ENCODE measurements at regions not wholly inside any gene's neighbourhood (a gene's known extent, or its start where the extent isn't known, plus 50 kb on each side); places are given as distances from the start of the nearest gene placed in this dataset.

DNA sequence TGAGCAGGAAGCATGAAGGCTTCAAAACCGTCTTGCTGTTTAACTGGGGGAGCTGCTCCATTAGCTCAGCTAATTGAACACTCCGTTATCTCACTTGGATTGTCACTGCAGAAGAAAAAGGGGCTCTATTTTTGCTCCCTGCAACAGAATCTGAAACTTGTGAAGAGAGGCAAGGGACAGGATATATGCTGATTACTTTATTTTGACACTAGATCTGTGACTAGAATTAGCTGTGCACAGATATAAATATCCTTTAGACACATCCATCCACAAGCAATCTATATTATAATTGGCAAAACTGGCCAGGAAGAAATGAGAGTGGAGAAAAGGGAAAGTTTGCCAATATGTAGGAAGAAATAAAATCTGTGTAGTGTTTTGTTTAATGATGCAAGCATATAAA, 700.1 kb upstream of the CHAC2 start:
- in situ Hi-C loops (cut with MboI; ENCODE audit: low sequenced_read_pairs in 4 of 4): no loop called here

DNA sequence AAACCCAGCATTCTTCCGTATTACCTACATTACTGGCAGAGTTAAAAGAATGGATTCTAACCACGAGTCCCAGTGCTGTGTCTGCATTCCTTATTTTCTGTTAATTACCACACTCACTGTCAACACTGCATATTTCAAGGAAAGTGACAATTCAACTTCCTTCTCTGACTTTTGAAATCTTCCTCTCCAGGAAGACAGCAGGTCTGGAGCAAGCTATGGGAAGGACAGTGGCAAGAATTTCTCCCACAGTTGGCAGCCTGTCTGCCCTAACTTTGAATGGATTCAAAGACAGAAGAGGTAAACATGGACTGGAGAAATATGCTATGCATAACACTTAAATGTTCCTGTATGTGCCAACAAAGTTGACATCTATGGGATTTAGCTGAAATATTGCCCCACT, 700.5 kb upstream of the CHAC2 start:
- H3K4me3 ChIP-seq: no peak overlapping the region
- no peak for DNase-seq
- no peaks in the 10 kb centered on the region for H3K36me3 ChIP-seq
- H3K27ac ChIP-seq: no peak overlapping the region
- no peak for TF ChIP-seq POLR2A (IDR thresholded peaks at IDR 0.05)
- TF ChIP-seq, protein P1, sequence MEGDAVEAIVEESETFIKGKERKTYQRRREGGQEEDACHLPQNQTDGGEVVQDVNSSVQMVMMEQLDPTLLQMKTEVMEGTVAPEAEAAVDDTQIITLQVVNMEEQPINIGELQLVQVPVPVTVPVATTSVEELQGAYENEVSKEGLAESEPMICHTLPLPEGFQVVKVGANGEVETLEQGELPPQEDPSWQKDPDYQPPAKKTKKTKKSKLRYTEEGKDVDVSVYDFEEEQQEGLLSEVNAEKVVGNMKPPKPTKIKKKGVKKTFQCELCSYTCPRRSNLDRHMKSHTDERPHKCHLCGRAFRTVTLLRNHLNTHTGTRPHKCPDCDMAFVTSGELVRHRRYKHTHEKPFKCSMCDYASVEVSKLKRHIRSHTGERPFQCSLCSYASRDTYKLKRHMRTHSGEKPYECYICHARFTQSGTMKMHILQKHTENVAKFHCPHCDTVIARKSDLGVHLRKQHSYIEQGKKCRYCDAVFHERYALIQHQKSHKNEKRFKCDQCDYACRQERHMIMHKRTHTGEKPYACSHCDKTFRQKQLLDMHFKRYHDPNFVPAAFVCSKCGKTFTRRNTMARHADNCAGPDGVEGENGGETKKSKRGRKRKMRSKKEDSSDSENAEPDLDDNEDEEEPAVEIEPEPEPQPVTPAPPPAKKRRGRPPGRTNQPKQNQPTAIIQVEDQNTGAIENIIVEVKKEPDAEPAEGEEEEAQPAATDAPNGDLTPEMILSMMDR (IDR thresholded peaks at IDR 0.05 in 4 of 5, conservative IDR thresholded peaks at IDR 0.05 in 1 of 5): no peak
- intact Hi-C loops (cut with DNase I; ENCODE audit: low total_unique reads): no loop called here
- no peaks in the 10 kb centered on the region for H3K9me3 ChIP-seq
- H3K27me3 ChIP-seq: no peaks in the 10 kb centered on the region
- no peak for ATAC-seq
- in situ Hi-C loops (cut with MboI; ENCODE audit: low sequenced_read_pairs in 4 of 4): no loop called here
- H3K4me1 ChIP-seq: no peaks in the 10 kb centered on the region

More for the DNA sequence above, 700.1 kb upstream of the CHAC2 start:
- Histone ChIP-seq H3K36me3 (no peaks in the 10 kb centered on the region), H3K27ac (no peak overlapping the region), H3K4me3 (no peak overlapping the region), H3K9me3 (no peaks in the 10 kb centered on the region), H3K27me3 (no peaks in the 10 kb centered on the region), H3K4me1 (no peaks in the 10 kb centered on the region)
- DNase-seq (no peak), ATAC-seq (no peak)
- intact Hi-C loops (cut with DNase I; ENCODE audit: low total_unique reads): no loop called here
- TF ChIP-seq, protein P1 (IDR thresholded peaks at IDR 0.05 in 4 of 5, conservative IDR thresholded peaks at IDR 0.05 in 1 of 5): no peak
- no peak for TF ChIP-seq POLR2A (IDR thresholded peaks at IDR 0.05)

- intact Hi-C loops (cut with DNase I; ENCODE audit: low total_unique reads): no loop called here
- no peaks in the 10 kb centered on the region for H3K4me1 ChIP-seq
Measured at GRCh38 chr2:53064154-53064553, 703.5 kb upstream of the CHAC2 start.

GRCh38 chr2:53058526-53058925, 709.1 kb upstream of the CHAC2 start:
- no peak overlapping the region for H3K27ac ChIP-seq
- no peak overlapping the region for H3K4me3 ChIP-seq
- in situ Hi-C loops (cut with MboI; ENCODE audit: low sequenced_read_pairs in 4 of 4) (no loop called here), intact Hi-C loops (cut with DNase I; ENCODE audit: low total_unique reads) (no loop called here)
- no peaks in the 10 kb centered on the region for H3K36me3 ChIP-seq
- no peak for DNase-seq
- TF ChIP-seq POLR2A (IDR thresholded peaks at IDR 0.05): no peak
- TF ChIP-seq, protein P1 (IDR thresholded peaks at IDR 0.05 in 4 of 5, conservative IDR thresholded peaks at IDR 0.05 in 1 of 5): no peak
- H3K27me3 ChIP-seq: no peaks in the 10 kb centered on the region
- no peaks in the 10 kb centered on the region for H3K9me3 ChIP-seq
- no peaks in the 10 kb centered on the region for H3K4me1 ChIP-seq
- ATAC-seq: no peak

More at GRCh38 chr2:53064154-53064553, 703.5 kb upstream of the CHAC2 start:
- no peaks in the 10 kb centered on the region for H3K36me3 ChIP-seq
- ATAC-seq (no peak), DNase-seq (no peak)
- in situ Hi-C loops (cut with MboI; ENCODE audit: low sequenced_read_pairs in 4 of 4): no loop called here
- no peak for TF ChIP-seq POLR2A (IDR thresholded peaks at IDR 0.05)
- TF ChIP-seq, protein P1 (IDR thresholded peaks at IDR 0.05 in 4 of 5, conservative IDR thresholded peaks at IDR 0.05 in 1 of 5): no peak
- no peaks in the 10 kb centered on the region for H3K9me3 ChIP-seq
- H3K4me3 ChIP-seq: no peak overlapping the region
- H3K27me3 ChIP-seq: no peaks in the 10 kb centered on the region
- H3K27ac ChIP-seq: no peak overlapping the region

- ATAC-seq (no peak), DNase-seq (no peak)
- no peaks in the 10 kb centered on the region for H3K4me1 ChIP-seq
- H3K4me3 ChIP-seq: no peak overlapping the region
- TF ChIP-seq, protein P1 (IDR thresholded peaks at IDR 0.05 in 4 of 5, conservative IDR thresholded peaks at IDR 0.05 in 1 of 5): no peak
- TF ChIP-seq POLR2A (IDR thresholded peaks at IDR 0.05): no peak
- no peaks in the 10 kb centered on the region for H3K9me3 ChIP-seq
- no peaks in the 10 kb centered on the region for H3K36me3 ChIP-seq
- H3K27ac ChIP-seq: no peak overlapping the region
- H3K27me3 ChIP-seq: no peaks in the 10 kb centered on the region
- intact Hi-C loops (cut with DNase I; ENCODE audit: low total_unique reads): no loop called here
- in situ Hi-C loops (cut with MboI; ENCODE audit: low sequenced_read_pairs in 4 of 4): no loop called here
Measured at GRCh38 chr2:53053937-53054336, 713.7 kb upstream of the CHAC2 start.

Measured in gastrocnemius medialis (tissue), 4 donors.